HEK293 (cell line): ENCODE measurements at regions not wholly inside any gene's neighbourhood (a gene's known extent, or its start where the extent isn't known, plus 50 kb on each side); places are given as distances from the start of the nearest gene placed in this dataset.

ENCODE experiments used
- CTCF ChIA-PET: fragments of 350-600 bp; formaldehyde crosslinking; extraction: SDS; loops from one replicate; lab custom pipeline; 2021; ENCODE audit warnings: antibody characterized with exemption; lab: Yijun Ruan, JAX
- POLR2A ChIA-PET: fragments of 300-600 bp; formaldehyde crosslinking; extraction: SDS; loops from one replicate; lab custom pipeline; 2020; ENCODE audit warnings: antibody characterized with exemption, inconsistent platforms; lab: Yijun Ruan, JAX
- H3K27ac ChIP-seq: fragments of 200-500 bp; sonication (Bioruptor generic); 2 replicates; pipeline ENCODE4 v1.5.1; 2014; ENCODE audit warnings: low read depth, low read length, control low read depth, inconsistent platforms; ENCODE audit errors: extremely low read depth
- H3K36me3 ChIP-seq, 2 experiments: fragments of 200-500 bp in 1 of 2; sonication (Bioruptor generic) in 1 of 2; 1 replicate in 1 of 2; 2 replicates in 1 of 2; pipeline ENCODE4 v1.5.1; 2014 to 2017; ENCODE audit warnings: inconsistent platforms in 2 of 2, low read length in 2 of 2; ENCODE audit not compliant: control insufficient read depth in 2 of 2, insufficient read depth in 1 of 2
- H3K4me1 ChIP-seq: fragments of 200-500 bp; sonication (Bioruptor generic); 2 replicates; pipeline ENCODE4 v1.5.1; 2014; ENCODE audit warnings: mild to moderate bottlenecking, low read length, inconsistent platforms; ENCODE audit not compliant: control insufficient read depth, insufficient read depth
- H3K4me3 ChIP-seq: 2 replicates; pipeline ENCODE4 v1.5.1; 2011; ENCODE audit warnings: low read depth, mild to moderate bottlenecking, control low read depth, low read length, moderate library complexity
- H3K9me3 ChIP-seq: fragments of 200-500 bp; sonication (Bioruptor generic); 2 replicates; pipeline ENCODE4 v1.5.1; 2014; ENCODE audit warnings: low read depth, low read length, inconsistent platforms; ENCODE audit not compliant: control insufficient read depth, insufficient read depth
- KLF16 ChIP-seq: fragments of 450-650 bp; formaldehyde crosslinking; IDR thresholded peaks from 2 replicates; pipeline ENCODE4 v1.5.1; 2017; ENCODE audit warnings: missing biosample characterization, missing genetic modification characterization
- KLF7 ChIP-seq: fragments of 450-650 bp; formaldehyde crosslinking; IDR thresholded peaks from 2 replicates; pipeline ENCODE4 v1.5.1; 2016; ENCODE audit warnings: missing biosample characterization, missing genetic modification characterization, borderline replicate concordance
- PATZ1 ChIP-seq: fragments of 450-650 bp; formaldehyde crosslinking; IDR thresholded peaks from 2 replicates; pipeline ENCODE4 v1.5.1; 2016; ENCODE audit warnings: missing biosample characterization, missing genetic modification characterization
- TRIM28 ChIP-seq: IDR thresholded peaks from 2 replicates; pipeline ENCODE4 v1.6.1; 2011; ENCODE audit warnings: low read length, control low read depth, borderline replicate concordance
- ZFP69B ChIP-seq: fragments of 450-650 bp; formaldehyde crosslinking; IDR thresholded peaks from 2 replicates; pipeline ENCODE4 v1.5.1; 2016; ENCODE audit warnings: missing biosample characterization, missing genetic modification characterization
- ZIC2 ChIP-seq: fragments of 450-650 bp; formaldehyde crosslinking; IDR thresholded peaks from 2 replicates; pipeline ENCODE4 v1.5.1; 2016; ENCODE audit warnings: missing biosample characterization, missing genetic modification characterization
- ZNF114 ChIP-seq: fragments of 450-650 bp; formaldehyde crosslinking; IDR thresholded peaks from 2 replicates; pipeline ENCODE4 v1.5.0; 2017; ENCODE audit warnings: missing biosample characterization, missing genetic modification characterization
- ZNF175 ChIP-seq: fragments of 450-650 bp; formaldehyde crosslinking; IDR thresholded peaks from 2 replicates; pipeline ENCODE4 v1.5.1; 2016; ENCODE audit warnings: missing biosample characterization, missing genetic modification characterization
- ZNF211 ChIP-seq: fragments of 450-650 bp; formaldehyde crosslinking; IDR thresholded peaks from 2 replicates; pipeline ENCODE4 v1.5.1; 2016; ENCODE audit warnings: low read depth, missing biosample characterization, missing genetic modification characterization
- ZNF221 ChIP-seq: fragments of 450-650 bp; formaldehyde crosslinking; IDR thresholded peaks from 2 replicates; pipeline ENCODE4 v1.5.1; 2017; ENCODE audit warnings: missing biosample characterization, missing genetic modification characterization, borderline replicate concordance
- ZNF341 ChIP-seq: fragments of 450-650 bp; formaldehyde crosslinking; IDR thresholded peaks from 2 replicates; pipeline ENCODE4; 2016; ENCODE audit warnings: low read depth, missing biosample characterization, missing genetic modification characterization
- ZNF398 ChIP-seq: fragments of 450-650 bp; formaldehyde crosslinking; IDR thresholded peaks from 2 replicates; pipeline ENCODE4 v1.5.1; 2017; ENCODE audit warnings: missing biosample characterization, missing genetic modification characterization
- ZNF426 ChIP-seq: fragments of 450-650 bp; formaldehyde crosslinking; IDR thresholded peaks from 2 replicates; pipeline ENCODE4 v1.5.1; 2017; ENCODE audit warnings: missing biosample characterization, missing genetic modification characterization, mild to moderate bottlenecking, inconsistent platforms, moderate library complexity
- ZNF433 ChIP-seq: fragments of 450-650 bp; formaldehyde crosslinking; IDR thresholded peaks from 2 replicates; pipeline ENCODE4 v1.5.1; 2016; ENCODE audit warnings: missing biosample characterization, missing genetic modification characterization, low read depth
- ZNF521 ChIP-seq: fragments of 450-650 bp; formaldehyde crosslinking; IDR thresholded peaks from 2 replicates; pipeline ENCODE4 v1.5.1; 2017; ENCODE audit warnings: missing biosample characterization, mild to moderate bottlenecking, missing genetic modification characterization
- ZNF558 ChIP-seq: fragments of 450-650 bp; formaldehyde crosslinking; IDR thresholded peaks from 2 replicates; pipeline ENCODE4 v1.5.1; 2016; ENCODE audit warnings: missing biosample characterization, missing genetic modification characterization
- ZNF830 ChIP-seq: fragments of 450-650 bp; IDR thresholded peaks from 2 replicates; pipeline ENCODE4 v1.5.0; 2018; ENCODE audit warnings: missing biosample characterization, missing genetic modification characterization, low read depth, mild to moderate bottlenecking, moderate library complexity
- ZNF843 ChIP-seq: fragments of 450-650 bp; formaldehyde crosslinking; IDR thresholded peaks from 2 replicates; pipeline ENCODE4 v1.5.1; 2016; ENCODE audit warnings: missing biosample characterization, missing genetic modification characterization
- ZSCAN4 ChIP-seq: fragments of 450-650 bp; formaldehyde crosslinking; IDR thresholded peaks from 2 replicates; pipeline ENCODE4 v1.5.1; 2017; ENCODE audit warnings: missing biosample characterization, missing genetic modification characterization

- ChIA-PET POLR2A (no interaction called here), CTCF (interaction anchor here (0.8 to 1.8 kb wide), 8 partner anchors 23 to 718 kb away, joined by 3 to 20 read pairs (median 8); no protein-coding TSS in a partner anchor)
- no peaks in the 10 kb centered on the region for H3K4me1 ChIP-seq
These were observed 75.9 kb upstream of the RGS6 start for GRCh38 chr14:71856199-71856919.

GRCh38 chr14:71863049-71863448 is 69.2 kb upstream of the RGS6 start:
- no peaks in the 10 kb centered on the region for H3K9me3 ChIP-seq
- ChIA-PET CTCF (interaction anchor here (0.7 kb wide), 1 partner anchor 63 kb away, joined by 5 read pairs; no protein-coding TSS in a partner anchor), POLR2A (no interaction called here)

More at GRCh38 chr14:71856199-71856919, 75.9 kb upstream of the RGS6 start:
- TF ChIP-seq ZNF114 (tag by site-specific recombination) (no peak), ZNF558 (no peak), ZSCAN4 (tag by site-specific recombination) (no peak), ZNF433 (tag by site-specific recombination) (no peak), ZFP69B (tag by site-specific recombination) (no peak), ZNF175 (tag by site-specific recombination) (no peak), ZNF426 (tag by site-specific recombination) (no peak), ZNF211 (tag by site-specific recombination) (no peak), PATZ1 (tag by site-specific recombination) (no peak), KLF16 (no peak), KLF7 (tag by site-specific recombination) (no peak), ZNF830 (tag by site-specific recombination) (no peak), ZNF341 (tag by site-specific recombination) (no peak), ZNF221 (tag by site-specific recombination) (no peak), TRIM28 (no peak), ZNF521 (no peak), ZIC2 (tag by site-specific recombination) (no peak)
- no peak overlapping the region for H3K4me3 ChIP-seq
- H3K27ac ChIP-seq: no peak overlapping the region
- no peaks in the 10 kb centered on the region for H3K36me3 ChIP-seq
- H3K9me3 ChIP-seq: no peaks in the 10 kb centered on the region

More at GRCh38 chr14:71863049-71863448, 69.2 kb upstream of the RGS6 start:
- Histone ChIP-seq H3K27ac (no peak overlapping the region), H3K36me3 (no peaks in the 10 kb centered on the region), H3K4me1 (no peaks in the 10 kb centered on the region), H3K4me3 (no peak overlapping the region)
- TF ChIP-seq ZNF398: no peak
- no peak for TF ChIP-seq ZNF843 (tag by site-specific recombination)
